ENCODE measurements at regions not wholly inside any gene's neighbourhood (a gene's known extent, or its start where the extent isn't known, plus 50 kb on each side); places are given as distances from the start of the nearest gene placed in this dataset.

DNA sequence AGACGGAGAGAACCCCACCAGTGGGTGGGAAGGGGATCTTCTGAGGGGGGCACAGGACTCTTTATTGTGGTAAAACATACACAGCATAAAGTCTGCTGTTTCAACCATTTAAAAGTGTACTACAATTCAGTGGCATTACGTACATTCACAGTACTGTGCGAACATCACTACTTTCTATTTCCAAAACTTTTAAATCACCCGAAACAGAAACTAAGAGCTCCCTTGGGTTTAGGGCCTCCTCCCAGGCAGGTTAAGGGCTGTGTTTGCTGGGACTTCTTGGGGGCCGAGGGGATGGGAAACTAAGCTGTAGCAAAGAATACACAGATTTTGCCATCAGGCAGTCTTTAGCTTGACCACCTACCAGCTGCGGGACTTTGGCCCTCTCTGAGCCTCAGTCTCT, 242.0 kb downstream of the HAUS1 start:
- TF ChIP-seq, protein P1, sequence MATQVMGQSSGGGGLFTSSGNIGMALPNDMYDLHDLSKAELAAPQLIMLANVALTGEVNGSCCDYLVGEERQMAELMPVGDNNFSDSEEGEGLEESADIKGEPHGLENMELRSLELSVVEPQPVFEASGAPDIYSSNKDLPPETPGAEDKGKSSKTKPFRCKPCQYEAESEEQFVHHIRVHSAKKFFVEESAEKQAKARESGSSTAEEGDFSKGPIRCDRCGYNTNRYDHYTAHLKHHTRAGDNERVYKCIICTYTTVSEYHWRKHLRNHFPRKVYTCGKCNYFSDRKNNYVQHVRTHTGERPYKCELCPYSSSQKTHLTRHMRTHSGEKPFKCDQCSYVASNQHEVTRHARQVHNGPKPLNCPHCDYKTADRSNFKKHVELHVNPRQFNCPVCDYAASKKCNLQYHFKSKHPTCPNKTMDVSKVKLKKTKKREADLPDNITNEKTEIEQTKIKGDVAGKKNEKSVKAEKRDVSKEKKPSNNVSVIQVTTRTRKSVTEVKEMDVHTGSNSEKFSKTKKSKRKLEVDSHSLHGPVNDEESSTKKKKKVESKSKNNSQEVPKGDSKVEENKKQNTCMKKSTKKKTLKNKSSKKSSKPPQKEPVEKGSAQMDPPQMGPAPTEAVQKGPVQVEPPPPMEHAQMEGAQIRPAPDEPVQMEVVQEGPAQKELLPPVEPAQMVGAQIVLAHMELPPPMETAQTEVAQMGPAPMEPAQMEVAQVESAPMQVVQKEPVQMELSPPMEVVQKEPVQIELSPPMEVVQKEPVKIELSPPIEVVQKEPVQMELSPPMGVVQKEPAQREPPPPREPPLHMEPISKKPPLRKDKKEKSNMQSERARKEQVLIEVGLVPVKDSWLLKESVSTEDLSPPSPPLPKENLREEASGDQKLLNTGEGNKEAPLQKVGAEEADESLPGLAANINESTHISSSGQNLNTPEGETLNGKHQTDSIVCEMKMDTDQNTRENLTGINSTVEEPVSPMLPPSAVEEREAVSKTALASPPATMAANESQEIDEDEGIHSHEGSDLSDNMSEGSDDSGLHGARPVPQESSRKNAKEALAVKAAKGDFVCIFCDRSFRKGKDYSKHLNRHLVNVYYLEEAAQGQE (IDR thresholded peaks at IDR 0.05; ENCODE audit: insufficient read depth in 1 of 2, low read depth in 2 of 2, low read length in 2 of 2), result no peak
- TF ChIP-seq SIN3A (IDR thresholded peaks at IDR 0.05; ENCODE audit: borderline replicate concordance, insufficient read depth, low read length), result no peak
- TF ChIP-seq FOXP2 (optimal IDR thresholded peaks at IDR 0.05; ENCODE audit: borderline replicate concordance, extremely low read depth, extremely low read length, insufficient read depth), result no peak
- no peak for TF ChIP-seq POLR2AphosphoS5 (IDR thresholded peaks at IDR 0.05; ENCODE audit: low read depth, low read length)
- TF ChIP-seq TAF1 (IDR thresholded peaks at IDR 0.05; ENCODE audit: borderline replicate concordance, insufficient read depth, low read length), result no peak

DNA sequence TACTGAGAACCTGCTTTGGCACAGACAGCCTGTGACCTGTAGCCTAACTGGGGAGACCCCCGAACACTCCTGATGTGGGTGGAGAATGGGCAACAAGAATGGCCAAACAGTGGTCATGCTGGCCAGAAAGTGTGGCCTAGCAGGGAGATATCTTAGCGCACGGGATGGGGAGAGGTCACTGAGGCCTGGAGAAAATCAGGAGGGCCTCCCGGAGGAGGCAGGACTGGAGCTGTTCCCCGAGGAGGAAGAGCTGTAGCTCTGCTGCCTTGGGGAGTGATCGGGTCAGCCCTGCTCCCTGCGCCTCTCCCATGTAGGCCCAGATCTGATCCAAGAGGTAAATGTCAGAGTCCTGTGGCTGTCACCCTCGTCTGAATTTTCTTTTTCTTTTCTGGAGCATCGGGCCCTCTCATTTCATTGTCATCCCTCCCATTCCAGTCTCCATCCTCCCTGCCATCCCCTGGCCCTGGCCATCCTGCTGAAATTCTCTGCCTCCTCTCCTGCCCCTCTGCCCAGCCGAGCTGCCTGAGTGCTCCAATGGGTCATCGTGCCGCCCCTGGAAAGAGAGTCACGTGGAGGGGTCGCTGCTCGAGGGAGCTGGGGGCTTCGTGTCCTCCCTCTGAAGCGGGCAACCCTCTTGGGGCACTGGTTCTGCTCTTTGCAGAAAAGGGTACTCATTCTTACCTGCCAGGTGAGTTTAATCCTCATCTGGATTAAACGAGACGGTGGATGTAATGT, 242.9 kb downstream of the HAUS1 start:
- TF ChIP-seq FOXP2 (optimal IDR thresholded peaks at IDR 0.05; ENCODE audit: borderline replicate concordance, extremely low read depth, extremely low read length, insufficient read depth), result no peak
- no peak for TF ChIP-seq SIN3A (IDR thresholded peaks at IDR 0.05; ENCODE audit: borderline replicate concordance, insufficient read depth, low read length)
- no peak for TF ChIP-seq POLR2AphosphoS5 (IDR thresholded peaks at IDR 0.05; ENCODE audit: low read depth, low read length)
- no peak for TF ChIP-seq TAF1 (IDR thresholded peaks at IDR 0.05; ENCODE audit: borderline replicate concordance, insufficient read depth, low read length)
- TF ChIP-seq, protein P1 (IDR thresholded peaks at IDR 0.05; ENCODE audit: insufficient read depth in 1 of 2, low read depth in 2 of 2, low read length in 2 of 2), result no peak

DNA sequence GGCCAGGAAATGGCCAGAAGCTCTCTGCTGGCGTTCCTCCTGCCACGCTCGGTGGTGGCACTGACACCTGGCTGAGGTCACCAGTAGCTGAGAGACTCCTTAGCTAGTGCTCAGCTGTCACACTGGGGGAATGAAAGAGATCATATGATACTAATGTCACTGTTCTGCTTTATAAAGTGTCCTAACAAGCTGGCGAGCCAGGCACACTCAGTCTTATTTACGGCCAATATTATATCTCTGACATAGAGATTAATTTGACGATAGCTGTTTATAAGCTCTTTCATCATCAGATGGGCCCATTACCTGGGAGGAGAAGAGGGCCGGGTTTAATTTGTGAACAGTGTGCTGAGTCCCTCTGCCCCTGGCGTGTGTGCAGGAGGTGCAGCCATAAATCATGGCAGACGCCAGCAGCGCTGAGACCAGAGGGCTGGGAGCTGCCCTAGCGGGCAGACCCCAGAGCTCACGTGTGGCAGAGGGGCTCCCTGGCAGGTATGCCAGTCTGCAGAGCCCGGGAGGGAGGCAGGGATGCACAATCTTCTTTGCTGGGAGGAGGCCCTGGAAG, 246.5 kb downstream of the HAUS1 start:
- TF ChIP-seq, protein P1 (IDR thresholded peaks at IDR 0.05; ENCODE audit: insufficient read depth in 1 of 2, low read depth in 2 of 2, low read length in 2 of 2), result no peak
- TF ChIP-seq POLR2AphosphoS5 (IDR thresholded peaks at IDR 0.05; ENCODE audit: low read depth, low read length), result no peak
- no peak for TF ChIP-seq FOXP2 (optimal IDR thresholded peaks at IDR 0.05; ENCODE audit: borderline replicate concordance, extremely low read depth, extremely low read length, insufficient read depth)
- TF ChIP-seq TAF1 (IDR thresholded peaks at IDR 0.05; ENCODE audit: borderline replicate concordance, insufficient read depth, low read length), result no peak

DNA sequence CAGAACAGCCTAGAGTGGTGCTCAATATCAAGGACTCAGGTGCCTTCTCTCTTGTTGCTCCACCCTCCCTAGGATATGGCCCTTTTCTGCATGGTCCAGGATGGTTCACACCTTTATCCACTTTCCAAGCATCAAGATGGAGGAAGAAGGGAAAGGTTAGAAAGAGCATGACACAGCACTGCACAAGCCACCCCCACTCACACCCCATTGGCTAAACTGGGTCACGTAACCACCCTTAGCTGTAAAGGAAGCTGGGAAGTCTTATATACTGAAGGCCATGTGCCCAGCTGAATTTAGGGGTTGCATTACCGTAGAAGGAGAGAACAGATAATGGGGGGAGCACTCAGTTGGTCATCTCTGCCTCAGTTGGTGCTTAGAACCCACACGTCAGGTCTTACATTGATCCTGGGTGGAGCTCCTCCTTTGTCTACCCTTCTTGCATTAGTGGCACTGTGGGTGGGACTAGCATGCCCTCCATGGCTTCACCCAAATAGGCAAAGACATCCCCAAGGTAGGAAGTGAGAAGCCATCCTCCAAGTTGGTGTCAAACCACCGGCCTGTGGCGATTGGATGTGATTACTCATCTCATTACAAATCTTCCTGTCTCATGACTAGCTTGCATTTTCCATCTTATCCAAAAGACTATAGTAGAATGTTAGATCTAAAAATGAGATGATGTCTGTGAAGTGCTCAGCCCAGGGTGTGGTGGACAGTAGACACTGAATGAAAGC, 248.5 kb downstream of the HAUS1 start:
- no peak for TF ChIP-seq POLR2AphosphoS5 (IDR thresholded peaks at IDR 0.05; ENCODE audit: low read depth, low read length)
- TF ChIP-seq SIN3A (IDR thresholded peaks at IDR 0.05; ENCODE audit: borderline replicate concordance, insufficient read depth, low read length), result no peak
- TF ChIP-seq, protein P1 (IDR thresholded peaks at IDR 0.05; ENCODE audit: insufficient read depth in 1 of 2, low read depth in 2 of 2, low read length in 2 of 2), result no peak
- no peak for TF ChIP-seq TAF1 (IDR thresholded peaks at IDR 0.05; ENCODE audit: borderline replicate concordance, insufficient read depth, low read length)
- TF ChIP-seq FOXP2 (optimal IDR thresholded peaks at IDR 0.05; ENCODE audit: borderline replicate concordance, extremely low read depth, extremely low read length, insufficient read depth), result no peak

Data from PFSK-1 (cell line).